GM23338 (cell line): ENCODE measurements at regions not wholly inside any gene's neighbourhood (a gene's known extent, or its start where the extent isn't known, plus 50 kb on each side); places are given as distances from the start of the nearest gene placed in this dataset.

Experiments
- ATAC-seq: fragments of 200-7000 bp; cut with Tn5 transposase; 3 replicates; pipeline ENCODE4 v1.9.1; 2020
- DNase-seq: peaks from one replicate; pipeline ENCODE4 v3.0.0-alpha.2; 2015; ENCODE audit warnings: low spot score
- H2AFZ ChIP-seq: fragments of 200-600 bp; sonication (generic); 2 replicates; pipeline ENCODE4 v1.8.0; 2016; ENCODE audit warnings: antibody characterized with exemption, mild to moderate bottlenecking, moderate library complexity
- H3F3A ChIP-seq: fragments of 200-600 bp; sonication (generic); replicated peaks from 2 replicates; pipeline ENCODE4 v1.8.0; 2017; ENCODE audit warnings: antibody characterized with exemption, mixed run types, low read depth
- H3K27ac ChIP-seq: fragments of 200-600 bp; sonication (generic); 2 replicates; pipeline ENCODE4 v1.6.1; 2016; ENCODE audit warnings: low read depth
- H3K27me3 ChIP-seq: fragments of 200-600 bp; sonication (generic); 2 replicates; pipeline ENCODE4 v1.8.0; 2016; ENCODE audit warnings: mild to moderate bottlenecking, mixed run types, moderate library complexity; ENCODE audit not compliant: insufficient read depth
- H3K36me3 ChIP-seq: fragments of 200-600 bp; sonication (generic); 2 replicates; pipeline ENCODE4 v1.8.0; 2016; ENCODE audit warnings: mild to moderate bottlenecking; ENCODE audit not compliant: insufficient read depth
- H3K4me1 ChIP-seq: fragments of 200-600 bp; sonication (generic); 2 replicates; pipeline ENCODE4 v1.8.0; 2016; ENCODE audit warnings: mild to moderate bottlenecking, moderate library complexity; ENCODE audit not compliant: insufficient read depth
- H3K4me2 ChIP-seq: fragments of 200-600 bp; sonication (generic); 2 replicates; pipeline ENCODE4 v1.7.1; 2017; ENCODE audit warnings: mixed run types
- H3K4me3 ChIP-seq: fragments of 200-600 bp; sonication (generic); 2 replicates; pipeline ENCODE4 v1.6.1; 2016; ENCODE audit warnings: mixed run types
- H3K79me2 ChIP-seq: fragments of 200-600 bp; sonication (generic); replicated peaks from 2 replicates; pipeline ENCODE4 v1.8.0; 2017; ENCODE audit warnings: mild to moderate bottlenecking; ENCODE audit not compliant: insufficient read depth
- H3K9me2 ChIP-seq: fragments of 200-600 bp; sonication (generic); 2 replicates; pipeline ENCODE4 v1.8.0; 2017; ENCODE audit not compliant: insufficient read depth
- H4K20me1 ChIP-seq: fragments of 200-600 bp; sonication (generic); replicated peaks from 2 replicates; pipeline ENCODE4 v1.8.0; 2017; ENCODE audit warnings: mild to moderate bottlenecking; ENCODE audit not compliant: insufficient read depth
- H3K27ac Mint-ChIP-seq: 2 replicates; pipeline ENCODE4 v1.8.0; 2020; ENCODE audit warnings: inconsistent platforms, mild to moderate bottlenecking, moderate library complexity, mixed read lengths
- H3K27me3 Mint-ChIP-seq: 3 replicates; pipeline ENCODE4 v1.8.0; 2022; ENCODE audit warnings: low read depth, mild to moderate bottlenecking, moderate library complexity, mixed read lengths, inconsistent platforms; ENCODE audit not compliant: insufficient read depth, poor library complexity
- H3K36me3 Mint-ChIP-seq: 3 replicates; pipeline ENCODE4 v1.8.0; 2021; ENCODE audit warnings: low read depth, mild to moderate bottlenecking, inconsistent platforms, moderate library complexity, mixed read lengths
- H3K4me1 Mint-ChIP-seq: 3 replicates; pipeline ENCODE4 v1.8.0; 2020; ENCODE audit warnings: mild to moderate bottlenecking, inconsistent platforms, mixed read lengths
- H3K4me3 Mint-ChIP-seq: 3 replicates; pipeline ENCODE4 v1.8.0; 2021; ENCODE audit warnings: moderate library complexity, mild to moderate bottlenecking, inconsistent platforms, mixed read lengths
- H3K9me3 Mint-ChIP-seq: 3 replicates; pipeline ENCODE4 v1.8.0; 2020; ENCODE audit warnings: moderate library complexity, mild to moderate bottlenecking, inconsistent platforms, mixed read lengths
- CREB1 ChIP-seq: fragments of 250-450 bp; sonication (Bioruptor Pico); IDR thresholded peaks from 2 replicates; pipeline ENCODE4 v1.5.0; 2020; ENCODE audit warnings: low read depth, mild to moderate bottlenecking, moderate library complexity
- CTCF ChIP-seq, 2 experiments: fragments of 200-600 bp in 1 of 2; sonication (generic) in 1 of 2; conservative IDR thresholded peaks; 2 replicates each; pipeline versions ENCODE4 v1.5.1 to v1.6.1; 2016 to 2017; ENCODE audit warnings: antibody characterized with exemption in 2 of 2, low read depth in 2 of 2, mild to moderate bottlenecking in 2 of 2, moderate library complexity in 1 of 2
- ETS1 ChIP-seq: IDR thresholded peaks from 2 replicates; pipeline ENCODE4 v1.6.1; 2016; ENCODE audit warnings: antibody characterized with exemption
- EZH2 ChIP-seq: fragments of 200-600 bp; sonication (generic); IDR thresholded peaks from one replicate; pipeline ENCODE4 v1.8.0; 2017; ENCODE audit warnings: antibody characterized with exemption, mild to moderate bottlenecking, low read depth; ENCODE audit not compliant: unreplicated experiment
- EZH2phosphoT487 ChIP-seq: fragments of 200-600 bp; sonication (generic); IDR thresholded peaks from one replicate; pipeline ENCODE4 v1.8.1; 2018; ENCODE audit warnings: antibody characterized with exemption; ENCODE audit not compliant: unreplicated experiment
- JUNB ChIP-seq: IDR thresholded peaks from one replicate; pipeline ENCODE4 v1.6.1; 2016; ENCODE audit warnings: antibody characterized with exemption; ENCODE audit not compliant: unreplicated experiment
- NANOG ChIP-seq: IDR thresholded peaks from 2 replicates; pipeline ENCODE4 v1.6.1; 2016; ENCODE audit warnings: antibody characterized with exemption, borderline replicate concordance
- POLR2AphosphoS5 ChIP-seq: IDR thresholded peaks from 2 replicates; pipeline ENCODE4 v1.6.1; 2016; ENCODE audit warnings: antibody characterized with exemption, low read depth
- REST ChIP-seq: IDR thresholded peaks from one replicate; pipeline ENCODE4 v1.6.1; 2018; ENCODE audit warnings: antibody characterized with exemption; ENCODE audit not compliant: unreplicated experiment
- STAT1 ChIP-seq: IDR thresholded peaks from one replicate; pipeline ENCODE4 v1.6.1; 2016; ENCODE audit warnings: antibody characterized with exemption; ENCODE audit not compliant: unreplicated experiment
- ZNF114 ChIP-seq: fragments of 250-450 bp; sonication (Bioruptor Pico); IDR thresholded peaks from 2 replicates; pipeline ENCODE4 v1.5.0; 2020; ENCODE audit warnings: mild to moderate bottlenecking, moderate library complexity
- ZNF331 ChIP-seq: fragments of 250-450 bp; sonication (Bioruptor Pico); IDR thresholded peaks from 2 replicates; pipeline ENCODE4 v1.5.0; 2020; ENCODE audit warnings: low read depth, mild to moderate bottlenecking, moderate library complexity
- ZNF462 ChIP-seq: fragments of 250-450 bp; sonication (Bioruptor Pico); IDR thresholded peaks from 2 replicates; pipeline ENCODE4 v1.5.0; 2020; ENCODE audit warnings: mild to moderate bottlenecking, moderate library complexity

- Histone ChIP-seq H3K27me3 (no peaks in the 10 kb centered on the region), H3K4me1 (no peaks in the 10 kb centered on the region), H3K4me3 (no peak overlapping the region), H3K4me2 (no peak overlapping the region), H3K36me3 (no peaks in the 10 kb centered on the region), H3K9me2 (no peaks in the 10 kb centered on the region), H2AFZ (no peak overlapping the region), H3K79me2 (no peaks in the 10 kb centered on the region), H3K27ac (no peak overlapping the region), H3F3A (no peaks in the 10 kb centered on the region), H4K20me1 (no peaks in the 10 kb centered on the region)
- Mint-ChIP-seq H3K4me3 (no peak overlapping the region), H3K27me3 (no peaks in the 10 kb centered on the region), H3K27ac (no peak overlapping the region), H3K4me1 (no peaks in the 10 kb centered on the region; the same call in 2 of the 3 replicates), H3K9me3 (peaks cover 6% of the 10 kb centered on the region; the same call in 1 of the 3 replicates), H3K36me3 (no peaks in the 10 kb centered on the region; the same call in 2 of the 3 replicates)
- DNase-seq (no peak), ATAC-seq (no peak)
- TF ChIP-seq POLR2AphosphoS5 (no peak), EZH2 (no peak), EZH2phosphoT487 (no peak), STAT1 (no peak), ZNF462 (CRISPR knock-in tag) (no peak), NANOG (no peak), ETS1 (no peak), REST (no peak), ZNF114 (CRISPR knock-in tag) (no peak), CTCF (conservative IDR thresholded peaks at IDR 0.05; ENCODE audit: low read depth in 2 of 2) (no peak), JUNB (no peak), ZNF331 (CRISPR knock-in tag) (no peak), CREB1 (CRISPR knock-in tag) (no peak)
Observed at GRCh38 chr3:160047876-160048275, 59.2 kb downstream of the IL12A start.
